HCT116 (cell line): ENCODE measurements at regions not wholly inside any gene's neighbourhood (a gene's known extent, or its start where the extent isn't known, plus 50 kb on each side); places are given as distances from the start of the nearest gene placed in this dataset.

Source experiments
- ATAC-seq: fragments of 200-7000 bp; cut with Tn5 transposase; 2 replicates; pipeline ENCODE4 v1.9.1; 2020; ENCODE audit warnings: mild to moderate bottlenecking, moderate library complexity
- BruUV-seq: library from RNA; stranded (reverse); fragments of 400-500 nt; replicated peaks from 2 replicates; lab custom pipeline; 2021; lab: Mats Ljungman, UMichigan
- CTCF ChIA-PET: fragments of 300-600 bp; sonication (Branson Sonifier 250); formaldehyde crosslinking; loops from one replicate; lab custom pipeline; 2021; ENCODE audit warnings: antibody characterized with exemption; lab: Charles Lee
- POLR2A ChIA-PET: fragments of 300-600, 350-600 bp; sonication (Branson Sonifier 250); formaldehyde crosslinking; loops from one replicate; lab custom pipeline; 2021; ENCODE audit warnings: antibody characterized with exemption; lab: Charles Lee
- RAD21 ChIA-PET, 2 experiments: fragments of 300-600 bp; sonication (Branson Sonifier 250); formaldehyde crosslinking; loops; one replicate each; lab custom pipeline; 2023; ENCODE audit warnings: low total read pairs in 2 of 2; ENCODE audit not compliant: uncharacterized antibody in 2 of 2, unreplicated experiment in 2 of 2, low non-redundant PET in 1 of 2; lab: Charles Lee
- DNase-seq: peaks from one replicate; pipeline ENCODE4 v3.0.0-alpha.2; 2010; ENCODE audit warnings: low read depth, low spot score
- H2AFZ ChIP-seq: fragments of 200-600 bp; shearing (Covaris generic), sonication (generic); 2 replicates; pipeline ENCODE4 v1.6.1; 2017; ENCODE audit warnings: low read depth, mixed run types, mixed read lengths, antibody characterized with exemption, low read length; ENCODE audit not compliant: poor library complexity, severe bottlenecking
- H3K27ac ChIP-seq: 2 replicates; pipeline ENCODE4 v1.5.1; 2012; ENCODE audit warnings: low read depth, low read length
- H3K27me3 ChIP-seq: fragments of 200-600 bp; sonication (generic); 2 replicates; pipeline ENCODE4 v1.6.1; 2016; ENCODE audit warnings: mixed run types, low read length, mixed read lengths; ENCODE audit not compliant: insufficient read depth
- H3K36me3 ChIP-seq, 2 experiments: fragments of 200-500 bp in 1 of 2; fragments of 200-600 bp in 1 of 2; sonication (Bioruptor generic) in 1 of 2; sonication (generic) in 1 of 2; 2 replicates each; pipeline versions ENCODE4 v1.5.1 to v1.6.1; 2014 to 2016; ENCODE audit warnings: low read length in 2 of 2, inconsistent platforms in 1 of 2, mixed read lengths in 1 of 2, mixed run types in 1 of 2; ENCODE audit not compliant: insufficient read depth in 2 of 2, control insufficient read depth in 1 of 2
- H3K4me1 ChIP-seq, 2 experiments: fragments of 200-600 bp in 1 of 2; sonication (generic) in 1 of 2; 2 replicates each; pipeline versions ENCODE4 v1.5.1 to v1.6.1; 2012 to 2017; ENCODE audit warnings: low read length in 2 of 2, inconsistent platforms in 1 of 2, mild to moderate bottlenecking in 1 of 2, mixed read lengths in 1 of 2, mixed run types in 1 of 2, moderate library complexity in 1 of 2; ENCODE audit not compliant: insufficient read depth in 2 of 2, control insufficient read depth in 1 of 2
- H3K4me2 ChIP-seq: fragments of 200-600 bp; sonication (generic); 2 replicates; pipeline ENCODE4 v1.6.1; 2017; ENCODE audit warnings: mixed run types, low read length, mixed read lengths
- H3K4me3 ChIP-seq, 2 experiments: fragments of 200-600 bp in 1 of 2; sonication (generic) in 1 of 2; replicated peaks in 1 of 2; 2 replicates each; pipeline ENCODE4 v1.5.1; 2011 to 2016; ENCODE audit warnings: low read length in 2 of 2, control low read depth in 1 of 2, low read depth in 1 of 2, mild to moderate bottlenecking in 1 of 2, mixed read lengths in 1 of 2, mixed run types in 1 of 2
- H3K79me2 ChIP-seq: fragments of 200-600 bp; sonication (generic); 2 replicates; pipeline ENCODE4 v1.6.1; 2017; ENCODE audit warnings: mild to moderate bottlenecking, mixed run types, low read length, moderate library complexity, mixed read lengths; ENCODE audit not compliant: insufficient read depth
- H3K9ac ChIP-seq: fragments of 200-600 bp; sonication (generic); 2 replicates; pipeline ENCODE4 v1.6.1; 2016; ENCODE audit warnings: low read length, mixed read lengths
- H3K9me2 ChIP-seq: fragments of 200-600 bp; sonication (generic), shearing (Covaris generic); 2 replicates; pipeline ENCODE4 v1.6.1; 2017; ENCODE audit warnings: mixed run types, mild to moderate bottlenecking, moderate library complexity; ENCODE audit not compliant: insufficient read depth
- H3K9me3 ChIP-seq, 2 experiments: fragments of 200-500 bp in 1 of 2; fragments of 200-600 bp in 1 of 2; sonication (Bioruptor generic) in 1 of 2; sonication (generic) in 1 of 2; 2 replicates each; pipeline ENCODE4 v1.6.1; 2014 to 2017; ENCODE audit warnings: low read length in 2 of 2, mixed read lengths in 2 of 2, inconsistent platforms in 1 of 2, low read depth in 1 of 2, mild to moderate bottlenecking in 1 of 2, mixed run types in 1 of 2, moderate library complexity in 1 of 2; ENCODE audit not compliant: control insufficient read depth in 1 of 2, insufficient read depth in 1 of 2
- H4K20me1 ChIP-seq: fragments of 200-600 bp; sonication (generic), shearing (Covaris generic); 2 replicates; pipeline ENCODE4 v1.6.1; 2017; ENCODE audit warnings: mixed run types, mild to moderate bottlenecking, moderate library complexity; ENCODE audit not compliant: insufficient read depth
- CBX3 ChIP-seq: IDR thresholded peaks from 2 replicates; pipeline ENCODE4 v1.6.1; 2012; ENCODE audit warnings: low read depth
- CTCF ChIP-seq, 3 experiments: fragments of 200-600 bp in 1 of 3; sonication (generic) in 1 of 3; IDR thresholded peaks in 2 of 3; conservative IDR thresholded peaks in 1 of 3; 2 replicates each; pipeline ENCODE4 v1.5.1; 2012 to 2017; ENCODE audit warnings: low read depth in 2 of 3, low read length in 2 of 3, antibody characterized with exemption in 1 of 3, borderline replicate concordance in 1 of 3, control low read depth in 1 of 3, mild to moderate bottlenecking in 1 of 3, mixed read lengths in 1 of 3, mixed run types in 1 of 3, moderate library complexity in 1 of 3; ENCODE audit not compliant: insufficient read depth in 1 of 3
- EGR1 ChIP-seq: IDR thresholded peaks from 2 replicates; pipeline ENCODE4 v1.6.1; 2012; ENCODE audit warnings: low read depth
- ELF1 ChIP-seq: IDR thresholded peaks from 2 replicates; pipeline ENCODE4 v1.6.1; 2012; ENCODE audit warnings: low read depth, borderline replicate concordance
- EZH2 ChIP-seq: fragments of 200-600 bp; sonication (generic); IDR thresholded peaks from 2 replicates; pipeline ENCODE4 v1.6.1; 2017; ENCODE audit warnings: antibody characterized with exemption, mixed run types
- EZH2phosphoT487 ChIP-seq: fragments of 200-600 bp; IDR thresholded peaks from 2 replicates; pipeline ENCODE4 v1.6.1; 2018; ENCODE audit warnings: antibody characterized with exemption, borderline replicate concordance
- POLR2AphosphoS5 ChIP-seq: IDR thresholded peaks from 2 replicates; pipeline ENCODE4 v1.6.1; 2011; ENCODE audit warnings: mild to moderate bottlenecking, low read depth, low read length, moderate library complexity
- RAD21 ChIP-seq: IDR thresholded peaks from 2 replicates; pipeline ENCODE4 v1.6.1; 2012; ENCODE audit warnings: low read depth, mild to moderate bottlenecking
- SP1 ChIP-seq: IDR thresholded peaks from 2 replicates; pipeline ENCODE4 v1.6.1; 2012; ENCODE audit warnings: low read depth
- SRF ChIP-seq: IDR thresholded peaks from 2 replicates; pipeline ENCODE4 v1.6.1; 2012; ENCODE audit warnings: low read depth
- YY1 ChIP-seq: IDR thresholded peaks from 2 replicates; pipeline ENCODE4 v1.6.1; 2011; ENCODE audit warnings: low read length, low read depth, moderate library complexity, mild to moderate bottlenecking; ENCODE audit not compliant: insufficient replicate concordance; ENCODE audit errors: extremely low read depth
- ZBTB33 ChIP-seq: IDR thresholded peaks from 2 replicates; pipeline ENCODE4 v1.6.1; 2011; ENCODE audit warnings: mild to moderate bottlenecking, low read length, moderate library complexity; ENCODE audit not compliant: insufficient replicate concordance; ENCODE audit errors: extremely low read depth
- ZFX ChIP-seq: fragments of 450-650 bp; IDR thresholded peaks from 2 replicates; pipeline ENCODE4 v1.6.1; 2017
- ZNF274 ChIP-seq: fragments of 200-500 bp; sonication (Bioruptor generic); IDR thresholded peaks from 2 replicates; pipeline ENCODE4 v1.6.1; 2014; ENCODE audit warnings: mild to moderate bottlenecking, low read depth, low read length, inconsistent platforms
- intact Hi-C: fragments of 100-400 bp; cut with micrococcal nuclease; formaldehyde crosslinking; loops from 2 replicates; pipeline ENCODE4 v1.10.0; 2022

- peak overlapping the region; percentile 59 for H2AFZ ChIP-seq
- ATAC-seq (peak; percentile 79), DNase-seq (no peak)
- no peak overlapping the region for H3K9ac ChIP-seq
- no TSS peak for BruUV-seq
- H3K36me3 ChIP-seq = no peaks in the 10 kb centered on the region
- RAD21 ChIA-PET = interaction anchor here in 1 of 2 experiments (0.7 kb wide), 1 partner anchor 143 kb away, joined by 3 read pairs; no protein-coding TSS in a partner anchor
- no peaks in the 10 kb centered on the region for H3K79me2 ChIP-seq
- TF ChIP-seq YY1 (no peak), SP1 (no peak), ZBTB33 (no peak), ZNF274 (no peak), CTCF (IDR thresholded peaks at IDR 0.05 in 2 of 3, conservative IDR thresholded peaks at IDR 0.05 in 1 of 3; ENCODE audit: borderline replicate concordance in 1 of 3, insufficient read depth in 1 of 3, low read depth in 2 of 3, low read length in 2 of 3) (peak; percentile 45 to 67 (median 65); a peak in 5 of 6 replicates), EZH2 (no peak), ELF1 (no peak), SRF (no peak), EZH2phosphoT487 (no peak), ZFX (no peak), RAD21 (peak; percentile 32; the same call in 1 of the 2 replicates), CBX3 (no peak), POLR2AphosphoS5 (no peak), EGR1 (no peak)
- no peak overlapping the region for H3K4me3 ChIP-seq
- H3K4me1 ChIP-seq = peaks cover 30 to 36% of the 10 kb centered on the region in 2 experiments
- no peaks in the 10 kb centered on the region for H3K27me3 ChIP-seq
- H3K4me2 ChIP-seq = no peak overlapping the region
- H3K9me2 ChIP-seq = no peaks in the 10 kb centered on the region
- H3K9me3 ChIP-seq = no peaks in the 10 kb centered on the region
- no peaks in the 10 kb centered on the region for H4K20me1 ChIP-seq
- no peak overlapping the region for H3K27ac ChIP-seq
- POLR2A ChIA-PET = interaction anchor here (1.3 to 1.4 kb wide), 2 partner anchors 15 to 78 kb away, joined by 3 to 4 read pairs; no protein-coding TSS in a partner anchor
- intact Hi-C loops = no loop called here
- CTCF ChIA-PET = interaction anchor here (0.8 to 2.3 kb wide), 17 partner anchors 9 to 431 kb away, joined by 3 to 17 read pairs (median 4); partner anchors contain the start of gene SSBP2
Observed at GRCh38 chr5:81856948-81857928, 106.3 kb upstream of the SSBP2 start.
